Parathyroid adenoma (tissue), 2 donors: ENCODE measurements at regions not wholly inside any gene's neighbourhood (a gene's known extent, or its start where the extent isn't known, plus 50 kb on each side); places are given as distances from the start of the nearest gene placed in this dataset.

Source experiments
- H2AFZ ChIP-seq: fragments of 300-600 bp; sonication (generic); one replicate; pipeline ENCODE4 v1.7.0; 2017; ENCODE audit warnings: antibody characterized with exemption, mild to moderate bottlenecking
- H3K27ac ChIP-seq: fragments of 300-600 bp; sonication (generic); one replicate; pipeline ENCODE4 v1.7.0; 2017
- H3K27me3 ChIP-seq: fragments of 300-600 bp; sonication (generic); one replicate; pipeline ENCODE4 v1.7.0; 2017; ENCODE audit warnings: low read length; ENCODE audit not compliant: control insufficient read depth, insufficient read depth
- H3K36me3 ChIP-seq: fragments of 300-600 bp; sonication (generic); one replicate; pipeline ENCODE4 v1.7.0; 2017; ENCODE audit warnings: low read length; ENCODE audit not compliant: control insufficient read depth, insufficient read depth
- H3K4me1 ChIP-seq: fragments of 300-600 bp; sonication (generic); one replicate; pipeline ENCODE4 v1.7.0; 2017; ENCODE audit warnings: control low read depth
- H3K4me2 ChIP-seq: fragments of 300-600 bp; sonication (generic); one replicate; pipeline ENCODE4 v1.7.0; 2017; ENCODE audit warnings: low read length
- H3K4me3 ChIP-seq: fragments of 300-600 bp; sonication (generic); one replicate; pipeline ENCODE4 v1.7.0; 2017; ENCODE audit warnings: low read depth, low read length
- H3K79me2 ChIP-seq: fragments of 300-600 bp; sonication (generic); one replicate; pipeline ENCODE4 v1.7.0; 2017; ENCODE audit warnings: control low read depth
- H3K9ac ChIP-seq: fragments of 300-600 bp; sonication (generic); one replicate; pipeline ENCODE4 v1.7.0; 2017; ENCODE audit warnings: mild to moderate bottlenecking
- H3K9me3 ChIP-seq: fragments of 300-600 bp; sonication (generic); one replicate; pipeline ENCODE4 v1.7.0; 2017; ENCODE audit warnings: low read length; ENCODE audit not compliant: control insufficient read depth
- TF ChIP-seq, protein P1 (sequence below): fragments of 300-600 bp; sonication (generic); IDR thresholded peaks from one replicate; pipeline ENCODE4 v1.7.0; 2017; ENCODE audit warnings: antibody characterized with exemption, mild to moderate bottlenecking
- donor health status: primary hyperparathyroidism.

DNA sequence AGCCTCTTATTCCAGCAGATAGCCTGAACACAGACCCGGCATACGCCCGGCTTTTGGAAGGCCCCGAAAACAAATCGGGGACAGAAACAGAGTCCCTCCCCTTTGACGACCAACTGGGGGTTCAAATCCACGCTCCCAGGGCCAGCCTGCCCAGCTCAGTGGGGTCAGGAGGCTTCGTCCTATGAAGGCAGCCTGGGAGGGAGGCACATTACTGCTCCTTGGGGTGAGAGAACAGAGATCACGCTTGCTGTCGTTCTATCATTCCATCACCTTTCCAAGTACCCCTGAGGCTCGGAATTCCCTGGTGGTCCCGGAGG lies 208.8 kb upstream of the SALL3 start:
- Histone ChIP-seq H3K27me3 (no peaks in the 10 kb centered on the region), H3K36me3 (no peaks in the 10 kb centered on the region), H2AFZ (no peak overlapping the region), H3K4me3 (no peak overlapping the region), H3K9ac (no peak overlapping the region), H3K27ac (no peak overlapping the region), H3K79me2 (no peaks in the 10 kb centered on the region), H3K4me1 (no peaks in the 10 kb centered on the region), H3K4me2 (no peak overlapping the region), H3K9me3 (no peaks in the 10 kb centered on the region)
- TF ChIP-seq, protein P1, sequence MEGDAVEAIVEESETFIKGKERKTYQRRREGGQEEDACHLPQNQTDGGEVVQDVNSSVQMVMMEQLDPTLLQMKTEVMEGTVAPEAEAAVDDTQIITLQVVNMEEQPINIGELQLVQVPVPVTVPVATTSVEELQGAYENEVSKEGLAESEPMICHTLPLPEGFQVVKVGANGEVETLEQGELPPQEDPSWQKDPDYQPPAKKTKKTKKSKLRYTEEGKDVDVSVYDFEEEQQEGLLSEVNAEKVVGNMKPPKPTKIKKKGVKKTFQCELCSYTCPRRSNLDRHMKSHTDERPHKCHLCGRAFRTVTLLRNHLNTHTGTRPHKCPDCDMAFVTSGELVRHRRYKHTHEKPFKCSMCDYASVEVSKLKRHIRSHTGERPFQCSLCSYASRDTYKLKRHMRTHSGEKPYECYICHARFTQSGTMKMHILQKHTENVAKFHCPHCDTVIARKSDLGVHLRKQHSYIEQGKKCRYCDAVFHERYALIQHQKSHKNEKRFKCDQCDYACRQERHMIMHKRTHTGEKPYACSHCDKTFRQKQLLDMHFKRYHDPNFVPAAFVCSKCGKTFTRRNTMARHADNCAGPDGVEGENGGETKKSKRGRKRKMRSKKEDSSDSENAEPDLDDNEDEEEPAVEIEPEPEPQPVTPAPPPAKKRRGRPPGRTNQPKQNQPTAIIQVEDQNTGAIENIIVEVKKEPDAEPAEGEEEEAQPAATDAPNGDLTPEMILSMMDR = no peak

DNA sequence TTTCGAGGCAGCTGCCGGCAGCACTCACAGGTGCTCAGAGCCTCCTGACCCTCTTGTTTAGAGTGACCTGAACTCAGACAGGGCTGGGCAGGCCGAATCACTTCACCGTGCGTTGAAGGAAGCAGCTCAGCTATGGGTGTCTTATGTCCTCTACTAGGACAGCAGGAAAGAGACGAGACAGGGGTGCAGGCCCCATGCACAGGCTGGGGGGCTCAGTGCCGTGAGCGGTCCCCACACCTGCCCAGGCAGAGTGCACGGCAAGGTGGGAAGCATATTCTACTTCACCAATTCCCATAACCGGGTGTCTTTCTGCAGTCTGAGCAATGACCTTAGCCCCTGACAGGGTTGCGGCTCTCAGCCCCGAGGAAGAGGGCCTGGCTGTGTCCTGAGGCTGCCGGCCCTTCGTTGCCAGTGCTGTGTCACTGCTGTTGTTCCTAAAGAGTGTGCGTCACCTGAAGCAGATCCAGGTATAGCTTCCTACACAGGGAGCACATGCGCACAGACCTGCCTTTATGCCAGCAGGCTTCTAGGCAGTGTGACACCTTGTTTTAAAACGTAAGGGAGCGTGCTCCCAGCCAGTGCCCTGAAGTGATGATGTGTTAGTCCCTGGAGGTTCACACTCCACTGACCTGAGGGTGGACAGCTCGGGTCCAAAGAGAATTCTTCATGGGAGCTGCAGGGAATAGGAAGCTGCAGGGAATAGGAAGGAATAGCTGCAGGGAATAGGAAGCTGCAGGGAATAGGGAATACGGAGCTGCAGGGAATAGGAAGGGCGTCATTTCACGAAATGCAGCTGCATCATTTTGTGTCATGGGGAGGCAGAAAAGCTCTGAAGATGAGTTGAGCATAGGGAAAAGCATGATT lies 207.9 kb upstream of the SALL3 start:
- no peaks in the 10 kb centered on the region for H3K4me1 ChIP-seq
- no peak overlapping the region for H3K27ac ChIP-seq
- no peaks in the 10 kb centered on the region for H3K27me3 ChIP-seq
- no peaks in the 10 kb centered on the region for H3K79me2 ChIP-seq
- H3K9ac ChIP-seq = no peak overlapping the region
- TF ChIP-seq, protein P1 = no peak
- no peaks in the 10 kb centered on the region for H3K9me3 ChIP-seq
- no peak overlapping the region for H3K4me3 ChIP-seq
- no peak overlapping the region for H3K4me2 ChIP-seq
- H2AFZ ChIP-seq = no peak overlapping the region
- no peaks in the 10 kb centered on the region for H3K36me3 ChIP-seq

DNA sequence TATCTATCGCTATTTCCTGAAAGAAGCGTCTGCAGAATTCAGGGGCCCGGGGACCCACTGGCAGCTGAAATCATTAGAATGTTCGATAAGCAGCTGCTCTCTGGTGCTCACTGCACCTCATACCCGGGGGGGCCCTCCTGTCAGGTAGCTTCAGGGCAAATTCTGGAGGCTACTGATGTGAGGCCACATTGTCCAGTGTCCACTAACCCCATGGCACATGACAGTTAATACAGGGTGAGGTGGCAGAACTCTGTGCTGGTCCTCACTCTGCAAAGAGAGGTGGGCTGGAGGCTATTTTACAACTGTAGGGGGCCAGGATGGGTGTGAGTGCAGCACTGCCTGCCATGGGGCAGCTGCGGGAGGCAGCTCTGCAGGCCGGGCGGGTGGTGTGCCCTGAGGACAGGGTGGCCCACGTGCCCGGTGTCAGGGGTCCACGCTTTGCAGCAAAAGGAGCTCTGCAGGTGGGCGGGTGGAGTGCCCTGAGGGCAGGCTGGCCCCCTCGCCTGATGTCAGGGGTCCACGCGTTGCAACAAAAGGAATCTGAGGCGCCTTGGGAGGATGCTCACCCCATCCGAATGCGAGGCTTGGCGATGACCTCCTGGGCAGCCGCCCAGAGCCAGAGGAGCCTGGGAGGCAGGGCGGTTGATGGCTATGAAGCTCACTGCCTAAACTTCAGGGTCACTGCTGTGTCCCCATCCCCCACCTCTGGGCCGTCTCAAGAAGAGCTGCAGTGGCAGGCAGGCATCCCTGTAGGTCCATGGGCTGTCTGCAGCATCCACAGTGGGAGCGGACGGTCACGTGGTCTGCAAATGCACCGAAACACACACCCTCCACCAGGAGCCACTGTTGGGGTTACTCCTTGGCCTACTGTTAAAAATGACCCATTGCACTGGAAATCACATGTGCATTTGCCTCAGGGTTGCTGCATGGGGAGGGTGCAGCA lies 207.0 kb upstream of the SALL3 start:
- Histone ChIP-seq H2AFZ (no peak overlapping the region), H3K79me2 (no peaks in the 10 kb centered on the region), H3K4me1 (no peaks in the 10 kb centered on the region), H3K27me3 (no peaks in the 10 kb centered on the region), H3K9me3 (no peaks in the 10 kb centered on the region), H3K27ac (no peak overlapping the region), H3K36me3 (no peaks in the 10 kb centered on the region), H3K4me2 (no peak overlapping the region), H3K4me3 (no peak overlapping the region), H3K9ac (no peak overlapping the region)
- TF ChIP-seq, protein P1 = no peak

DNA sequence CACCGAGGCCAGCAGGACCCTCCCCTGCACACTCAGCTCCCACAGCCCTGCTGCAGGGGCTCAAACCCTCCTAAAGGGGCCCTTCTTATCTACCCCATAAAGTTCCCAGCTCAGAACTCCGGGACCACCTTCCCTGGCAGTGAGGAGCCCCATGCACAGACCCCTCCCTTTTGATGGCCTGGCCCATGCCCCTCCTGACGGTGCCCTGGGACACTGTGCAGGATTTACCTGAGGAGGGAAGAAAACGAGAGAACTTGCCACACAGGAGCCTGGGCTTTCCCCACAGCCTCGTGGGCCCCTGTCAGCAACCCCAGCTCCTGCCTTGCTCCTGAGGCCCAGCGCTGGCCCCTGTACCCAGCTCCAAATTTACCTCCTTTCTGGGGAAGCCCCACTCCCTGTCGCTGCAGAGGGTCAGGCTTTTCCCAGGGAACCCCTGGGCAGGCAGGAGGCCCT lies 206.3 kb upstream of the SALL3 start:
- no peak overlapping the region for H3K4me2 ChIP-seq
- no peak overlapping the region for H2AFZ ChIP-seq
- H3K4me1 ChIP-seq = no peaks in the 10 kb centered on the region

More for the DNA sequence above, 206.3 kb upstream of the SALL3 start:
- no peak overlapping the region for H3K27ac ChIP-seq
- H3K9me3 ChIP-seq = no peaks in the 10 kb centered on the region
- no peaks in the 10 kb centered on the region for H3K36me3 ChIP-seq
- TF ChIP-seq, protein P1 = no peak
- H3K9ac ChIP-seq = no peak overlapping the region
- H3K27me3 ChIP-seq = no peaks in the 10 kb centered on the region
- no peaks in the 10 kb centered on the region for H3K79me2 ChIP-seq
- H3K4me3 ChIP-seq = no peak overlapping the region
